Keratinocyte (primary cell): ENCODE measurements at regions not wholly inside any gene's neighbourhood (a gene's known extent, or its start where the extent isn't known, plus 50 kb on each side); places are given as distances from the start of the nearest gene placed in this dataset.

Experiments
- DNase-seq: peaks from one replicate; pipeline ENCODE4 v3.0.0-alpha.2; 2011; ENCODE audit warnings: low read depth, missing footprints, low spot score
- FAIRE-seq: peaks from 2 replicates; lab custom pipeline; 2011; peaks lifted over from hg19 to GRCh38; lab: Jason Lieb, UNC
- H2AFZ ChIP-seq: 2 replicates; pipeline ENCODE4 v1.6.0; 2012; ENCODE audit warnings: low read length, control low read depth, inconsistent platforms; ENCODE audit not compliant: control insufficient read depth
- H3K27ac ChIP-seq: 2 replicates; pipeline ENCODE4 v1.5.1; 2011; ENCODE audit warnings: low read length; ENCODE audit not compliant: control insufficient read depth, insufficient read depth
- H3K27me3 ChIP-seq: 3 replicates; pipeline ENCODE4 v1.6.0; 2011; ENCODE audit warnings: low read length; ENCODE audit not compliant: control insufficient read depth, insufficient read depth; ENCODE audit errors: extremely low read depth
- H3K36me3 ChIP-seq, 2 experiments: 2 replicates in 1 of 2; 3 replicates in 1 of 2; pipeline ENCODE4 v1.5.1; 2011; ENCODE audit warnings: low read length in 2 of 2, mild to moderate bottlenecking in 1 of 2; ENCODE audit not compliant: control insufficient read depth in 2 of 2, insufficient read depth in 2 of 2; ENCODE audit errors: extremely low read depth in 1 of 2
- H3K4me1 ChIP-seq: 3 replicates; pipeline ENCODE4 v1.5.1; 2011; ENCODE audit warnings: low read length; ENCODE audit not compliant: control insufficient read depth, insufficient read depth; ENCODE audit errors: extremely low read depth
- H3K4me2 ChIP-seq: 3 replicates; pipeline ENCODE4 v1.6.0; 2011; ENCODE audit warnings: low read depth, low read length; ENCODE audit not compliant: control insufficient read depth, insufficient read depth; ENCODE audit errors: extremely low read depth
- H3K4me3 ChIP-seq, 3 experiments: fragments of 200-600 bp in 1 of 3; sonication (generic) in 1 of 3; 2 replicates in 2 of 3; 3 replicates in 1 of 3; pipeline ENCODE4 v1.5.1; 2011 to 2016; ENCODE audit warnings: low read length in 3 of 3, mild to moderate bottlenecking in 3 of 3, control low read depth in 2 of 3, inconsistent platforms in 1 of 3, low read depth in 1 of 3, mixed read lengths in 1 of 3, mixed run types in 1 of 3, moderate library complexity in 1 of 3; ENCODE audit not compliant: control insufficient read depth in 2 of 3, insufficient read depth in 2 of 3; ENCODE audit errors: extremely low read depth in 1 of 3
- H3K79me2 ChIP-seq: 2 replicates; pipeline ENCODE4 v1.6.0; 2012; ENCODE audit warnings: low read length; ENCODE audit not compliant: control insufficient read depth, insufficient read depth
- H3K9ac ChIP-seq: 3 replicates; pipeline ENCODE4 v1.6.0; 2011; ENCODE audit warnings: low read length; ENCODE audit not compliant: control insufficient read depth, insufficient read depth; ENCODE audit errors: extremely low read depth
- H3K9me1 ChIP-seq: 3 replicates; pipeline ENCODE4 v1.6.0; 2011; ENCODE audit warnings: low read length; ENCODE audit not compliant: control insufficient read depth, insufficient read depth; ENCODE audit errors: extremely low read depth
- H3K9me3 ChIP-seq: 2 replicates; pipeline ENCODE4 v1.5.1; 2012; ENCODE audit warnings: low read depth, low read length; ENCODE audit not compliant: control insufficient read depth
- H4K20me1 ChIP-seq: 3 replicates; pipeline ENCODE4 v1.6.0; 2011; ENCODE audit warnings: low read length; ENCODE audit not compliant: control insufficient read depth, insufficient read depth; ENCODE audit errors: extremely low read depth
- EZH2 ChIP-seq: IDR thresholded peaks from one replicate; pipeline ENCODE4 v1.6.1; 2012; ENCODE audit warnings: inconsistent platforms, mild to moderate bottlenecking, low read length, moderate library complexity
- dilution Hi-C: fragments of 300-500 bp; cut with MboI; formaldehyde crosslinking; loops from one replicate; pipeline ENCODE4 v1.7.0; 2020; ENCODE audit warnings: low sequenced_read_pairs; ENCODE audit not compliant: extremely low pct_ligation_motif_present
- TF ChIP-seq, protein P1 (sequence below), 3 experiments: IDR thresholded peaks in 1 of 3; conservative IDR thresholded peaks in 1 of 3; optimal IDR thresholded peaks in 1 of 3; 2 replicates in 2 of 3; 3 replicates in 1 of 3; pipeline versions ENCODE3 to v1.5.1; 2011; ENCODE audit warnings: low read length in 3 of 3, mild to moderate bottlenecking in 3 of 3, moderate library complexity in 2 of 3, control low read depth in 1 of 3, inconsistent platforms in 1 of 3; ENCODE audit not compliant: insufficient read depth in 2 of 3; ENCODE audit errors: extremely low read depth in 1 of 3

DNA sequence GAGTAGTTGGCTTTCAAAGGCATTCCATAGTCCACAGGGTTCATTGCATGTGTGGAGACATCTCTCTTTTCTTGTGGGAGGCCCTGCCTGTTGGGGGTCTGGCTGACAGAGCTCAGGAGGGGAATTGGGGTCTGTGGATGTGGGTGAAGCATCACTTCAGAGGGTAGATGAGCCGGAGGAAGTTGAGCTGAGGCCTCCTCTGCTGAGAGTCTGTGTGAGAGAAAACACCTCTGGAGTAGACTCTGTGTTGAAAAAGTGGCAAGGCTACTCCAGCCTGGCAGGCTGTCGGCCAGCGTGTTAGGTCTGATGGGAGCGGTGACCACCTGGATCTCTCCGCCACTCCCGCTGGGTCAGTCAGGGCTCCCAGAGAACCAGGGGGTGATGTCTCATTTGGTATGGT lies 358.0 kb upstream of the MGMT start:
- Histone ChIP-seq H3K36me3 (no peaks in the 10 kb centered on the region), H3K9ac (no peak overlapping the region), H3K27ac (no peak overlapping the region), H2AFZ (no peak overlapping the region), H3K4me3 (no peak overlapping the region), H3K9me1 (no peaks in the 10 kb centered on the region), H3K9me3 (peaks cover 6% of the 10 kb centered on the region), H3K4me1 (no peaks in the 10 kb centered on the region), H3K79me2 (no peaks in the 10 kb centered on the region), H4K20me1 (no peaks in the 10 kb centered on the region), H3K27me3 (no peaks in the 10 kb centered on the region), H3K4me2 (no peak overlapping the region)
- dilution Hi-C loops, result no loop called here
- DNase-seq (no peak), FAIRE-seq (no peak)
- TF ChIP-seq EZH2, result no peak
- TF ChIP-seq, protein P1, sequence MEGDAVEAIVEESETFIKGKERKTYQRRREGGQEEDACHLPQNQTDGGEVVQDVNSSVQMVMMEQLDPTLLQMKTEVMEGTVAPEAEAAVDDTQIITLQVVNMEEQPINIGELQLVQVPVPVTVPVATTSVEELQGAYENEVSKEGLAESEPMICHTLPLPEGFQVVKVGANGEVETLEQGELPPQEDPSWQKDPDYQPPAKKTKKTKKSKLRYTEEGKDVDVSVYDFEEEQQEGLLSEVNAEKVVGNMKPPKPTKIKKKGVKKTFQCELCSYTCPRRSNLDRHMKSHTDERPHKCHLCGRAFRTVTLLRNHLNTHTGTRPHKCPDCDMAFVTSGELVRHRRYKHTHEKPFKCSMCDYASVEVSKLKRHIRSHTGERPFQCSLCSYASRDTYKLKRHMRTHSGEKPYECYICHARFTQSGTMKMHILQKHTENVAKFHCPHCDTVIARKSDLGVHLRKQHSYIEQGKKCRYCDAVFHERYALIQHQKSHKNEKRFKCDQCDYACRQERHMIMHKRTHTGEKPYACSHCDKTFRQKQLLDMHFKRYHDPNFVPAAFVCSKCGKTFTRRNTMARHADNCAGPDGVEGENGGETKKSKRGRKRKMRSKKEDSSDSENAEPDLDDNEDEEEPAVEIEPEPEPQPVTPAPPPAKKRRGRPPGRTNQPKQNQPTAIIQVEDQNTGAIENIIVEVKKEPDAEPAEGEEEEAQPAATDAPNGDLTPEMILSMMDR (optimal IDR thresholded peaks at IDR 0.05 in 1 of 3, IDR thresholded peaks at IDR 0.05 in 1 of 3, conservative IDR thresholded peaks at IDR 0.05 in 1 of 3; ENCODE audit: extremely low read depth in 1 of 3, insufficient read depth in 2 of 3, low read length in 3 of 3), result no peak

DNA sequence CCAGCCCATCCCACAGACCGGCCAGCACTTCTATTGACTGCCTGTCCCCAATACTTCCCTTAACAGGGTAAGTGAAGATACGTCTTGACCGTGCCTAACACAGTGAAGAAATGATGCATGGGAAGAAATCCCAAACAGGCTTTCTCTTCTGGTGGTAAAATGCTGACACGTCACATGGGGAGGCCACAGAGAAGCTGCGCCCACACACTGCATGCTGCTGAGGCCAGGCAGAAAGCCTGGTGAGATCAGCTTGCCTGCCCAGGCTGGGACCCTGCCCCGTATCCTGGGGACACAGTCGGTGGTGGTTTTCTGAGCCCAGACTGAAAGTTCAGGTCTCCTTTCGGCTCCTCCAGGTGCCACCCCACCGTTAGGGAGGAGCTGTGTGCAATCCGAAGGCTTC lies 356.3 kb upstream of the MGMT start:
- Histone ChIP-seq H3K27ac (no peak overlapping the region), H3K9ac (no peak overlapping the region), H3K79me2 (no peaks in the 10 kb centered on the region), H3K4me2 (no peak overlapping the region), H3K9me3 (peaks cover 6% of the 10 kb centered on the region), H3K4me3 (no peak overlapping the region), H3K27me3 (no peaks in the 10 kb centered on the region), H3K9me1 (no peaks in the 10 kb centered on the region), H2AFZ (no peak overlapping the region), H3K36me3 (no peaks in the 10 kb centered on the region), H4K20me1 (no peaks in the 10 kb centered on the region), H3K4me1 (no peaks in the 10 kb centered on the region)
- no peak for TF ChIP-seq EZH2
- TF ChIP-seq, protein P1 (optimal IDR thresholded peaks at IDR 0.05 in 1 of 3, IDR thresholded peaks at IDR 0.05 in 1 of 3, conservative IDR thresholded peaks at IDR 0.05 in 1 of 3; ENCODE audit: extremely low read depth in 1 of 3, insufficient read depth in 2 of 3, low read length in 3 of 3), result no peak
- FAIRE-seq, result no peak
- DNase-seq, result no peak
- dilution Hi-C loops, result no loop called here
